Stomach (tissue), 4 donors: ENCODE measurements at regions not wholly inside any gene's neighbourhood (a gene's known extent, or its start where the extent isn't known, plus 50 kb on each side); places are given as distances from the start of the nearest gene placed in this dataset.

ENCODE experiments used
- CTCF ChIP-seq, 7 experiments: fragments of 450-650 bp in 4 of 7; fragments of 200-600 bp in 3 of 7; sonication (generic) in 3 of 7; IDR thresholded peaks; one replicate each; pipeline ENCODE4 v1.5.1; 2016 to 2019; ENCODE audit warnings: antibody characterized with exemption in 7 of 7, control low read depth in 2 of 7, mild to moderate bottlenecking in 1 of 7
- POLR2A ChIP-seq, 4 donors: fragments of 450-650 bp; IDR thresholded peaks; one replicate each; pipeline ENCODE4 v1.6.1; 2016; ENCODE audit warnings: antibody characterized with exemption in 4 of 4, control low read depth in 2 of 4, mild to moderate bottlenecking in 1 of 4, moderate library complexity in 1 of 4

GRCh38 chr5:51664491-51665250 is 281.4 kb downstream of the ISL1 start:
- TF ChIP-seq POLR2A (IDR thresholded peaks at IDR 0.05) (no peak), CTCF (IDR thresholded peaks at IDR 0.05) (no peak)
